SU-DHL-6 (cell line): ENCODE measurements at regions not wholly inside any gene's neighbourhood (a gene's known extent, or its start where the extent isn't known, plus 50 kb on each side); places are given as distances from the start of the nearest gene placed in this dataset.

Experiments
- EZH2phosphoT487 ChIP-seq: fragments of 200-600 bp; sonication (generic), shearing (Covaris generic); conservative IDR thresholded peaks from 2 replicates; pipeline ENCODE4 v1.6.1; 2018; ENCODE audit warnings: mild to moderate bottlenecking, antibody characterized with exemption, low read length, moderate library complexity, mixed read lengths
- TF ChIP-seq, protein P1 (sequence below): fragments of 200-600 bp; sonication (generic); IDR thresholded peaks from one replicate; pipeline ENCODE4 v1.5.1; 2017; ENCODE audit warnings: antibody characterized with exemption, mild to moderate bottlenecking, low read length, moderate library complexity; ENCODE audit not compliant: insufficient read depth, poor library complexity, severe bottlenecking

DNA sequence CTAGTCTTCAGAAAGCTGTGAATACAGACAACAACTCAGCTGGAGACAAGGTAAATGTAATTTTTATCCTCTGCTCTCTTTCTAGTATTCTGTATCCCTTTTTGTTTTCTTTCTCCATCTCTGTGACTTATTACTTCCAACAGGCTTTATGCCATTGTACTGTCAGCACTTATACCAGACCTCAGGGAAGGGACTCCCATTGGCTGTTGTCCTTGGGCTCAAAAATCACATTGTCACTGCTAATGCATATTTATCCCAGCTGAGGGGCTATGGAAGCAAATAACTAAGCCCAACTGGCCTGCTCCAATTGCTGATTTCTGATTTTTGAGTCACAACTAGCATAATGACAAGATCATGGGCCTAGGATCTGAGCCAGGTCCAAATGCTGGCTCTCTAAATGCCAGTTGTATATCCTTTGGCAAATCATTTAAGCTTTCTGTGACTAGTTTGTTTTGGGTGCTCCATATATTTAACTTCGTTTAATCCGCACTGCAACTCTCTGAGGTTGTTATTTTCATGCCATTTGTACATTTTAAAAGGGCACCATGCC lies 395.1 kb upstream of the GNPDA2 start:
- no peak for TF ChIP-seq EZH2phosphoT487
- TF ChIP-seq, protein P1, sequence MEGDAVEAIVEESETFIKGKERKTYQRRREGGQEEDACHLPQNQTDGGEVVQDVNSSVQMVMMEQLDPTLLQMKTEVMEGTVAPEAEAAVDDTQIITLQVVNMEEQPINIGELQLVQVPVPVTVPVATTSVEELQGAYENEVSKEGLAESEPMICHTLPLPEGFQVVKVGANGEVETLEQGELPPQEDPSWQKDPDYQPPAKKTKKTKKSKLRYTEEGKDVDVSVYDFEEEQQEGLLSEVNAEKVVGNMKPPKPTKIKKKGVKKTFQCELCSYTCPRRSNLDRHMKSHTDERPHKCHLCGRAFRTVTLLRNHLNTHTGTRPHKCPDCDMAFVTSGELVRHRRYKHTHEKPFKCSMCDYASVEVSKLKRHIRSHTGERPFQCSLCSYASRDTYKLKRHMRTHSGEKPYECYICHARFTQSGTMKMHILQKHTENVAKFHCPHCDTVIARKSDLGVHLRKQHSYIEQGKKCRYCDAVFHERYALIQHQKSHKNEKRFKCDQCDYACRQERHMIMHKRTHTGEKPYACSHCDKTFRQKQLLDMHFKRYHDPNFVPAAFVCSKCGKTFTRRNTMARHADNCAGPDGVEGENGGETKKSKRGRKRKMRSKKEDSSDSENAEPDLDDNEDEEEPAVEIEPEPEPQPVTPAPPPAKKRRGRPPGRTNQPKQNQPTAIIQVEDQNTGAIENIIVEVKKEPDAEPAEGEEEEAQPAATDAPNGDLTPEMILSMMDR = no peak
